GM12892 (cell line): ENCODE measurements at regions not wholly inside any gene's neighbourhood (a gene's known extent, or its start where the extent isn't known, plus 50 kb on each side); places are given as distances from the start of the nearest gene placed in this dataset.
"Not testable (repeated sequence)": the region's sequence is repeated elsewhere in the genome, so short reads cannot be mapped to it uniquely, and the experiment has no call there.

Experiments
- DNase-seq: peaks from one replicate; pipeline ENCODE4 v3.0.0; 2011; ENCODE audit not compliant: insufficient read length
- FAIRE-seq: peaks from 2 replicates; lab custom pipeline; 2011; peaks lifted over from hg19 to GRCh38; lab: Jason Lieb, UNC
- POLR2A ChIP-seq: IDR thresholded peaks from 2 replicates; pipeline ENCODE4 v1.6.1; 2011; ENCODE audit warnings: low read depth, low read length, control low read depth
- POLR2AphosphoS5 ChIP-seq: IDR thresholded peaks from 2 replicates; pipeline ENCODE4 v1.6.1; 2011; ENCODE audit warnings: low read depth, low read length, control low read depth
- TAF1 ChIP-seq: IDR thresholded peaks from 2 replicates; pipeline ENCODE4 v1.6.1; 2011; ENCODE audit warnings: low read depth, mild to moderate bottlenecking, control low read depth, low read length, borderline replicate concordance

GRCh38 chr6:834866-835265 lies 141.9 kb upstream of the EXOC2 start:
- DNase-seq = no peak
- FAIRE-seq = no peak
- no peak for TF ChIP-seq POLR2A
- TF ChIP-seq TAF1 = no peak
- no peak for TF ChIP-seq POLR2AphosphoS5

DNA sequence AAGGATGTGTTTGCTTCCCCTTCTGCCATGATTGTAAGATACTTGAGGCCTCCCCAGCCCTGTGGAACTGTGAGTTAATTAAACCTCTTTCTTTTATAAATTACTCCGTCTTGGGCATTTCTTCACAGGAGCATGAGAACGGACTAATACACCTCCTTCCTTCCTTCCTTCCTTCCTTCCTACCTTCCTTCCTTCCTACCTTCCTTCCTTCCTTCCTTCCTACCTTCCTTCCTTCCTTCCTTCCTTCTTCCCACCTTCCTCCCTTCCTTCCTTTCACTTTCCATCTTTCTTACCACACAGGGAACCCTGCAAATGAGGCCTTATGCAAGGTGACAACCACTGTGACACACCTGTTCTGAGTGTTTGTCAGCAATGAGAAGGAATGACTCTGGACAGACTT lies 141.3 kb upstream of the EXOC2 start:
- TF ChIP-seq POLR2AphosphoS5 = no peak
- no peak for TF ChIP-seq TAF1
- no peak for TF ChIP-seq POLR2A
- FAIRE-seq = peak; percentile 99
- DNase-seq = no peak

GRCh38 chr6:832804-833203 lies 139.9 kb upstream of the EXOC2 start:
- not testable (repeated sequence) for FAIRE-seq, DNase-seq

DNA sequence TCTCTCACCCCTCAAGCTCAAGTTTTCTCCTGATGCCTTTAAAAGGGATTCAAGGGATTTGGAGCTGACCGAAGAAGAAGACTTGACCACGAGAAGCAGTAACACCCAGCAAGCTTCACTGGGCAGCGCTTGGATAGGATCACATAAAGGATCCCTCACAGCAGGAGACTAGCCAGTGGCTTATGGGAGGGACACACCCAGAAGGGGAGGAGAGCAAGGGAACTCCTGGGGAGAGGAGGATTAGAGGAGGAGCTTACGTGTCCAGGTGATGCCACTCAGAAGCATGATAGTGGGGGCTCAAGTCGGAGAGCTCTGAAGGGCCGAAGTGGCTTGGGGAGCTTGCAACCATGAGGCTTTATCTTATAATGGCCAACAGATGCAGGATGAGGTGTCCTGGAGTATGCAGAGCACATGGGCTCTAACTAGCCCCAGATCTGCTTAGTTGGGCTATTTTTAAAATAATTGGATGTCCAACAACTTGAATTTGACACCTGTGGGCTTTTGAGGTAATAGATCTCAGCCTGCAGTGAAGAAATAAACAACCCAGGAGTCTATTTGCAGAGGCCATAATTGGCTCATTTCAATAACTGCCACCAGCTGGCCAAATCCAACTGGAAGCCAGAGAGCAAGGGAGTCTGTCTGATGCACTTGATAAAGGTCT lies 137.9 kb upstream of the EXOC2 start:
- no peak for TF ChIP-seq POLR2AphosphoS5
- no peak for TF ChIP-seq TAF1
- no peak for TF ChIP-seq POLR2A
- DNase-seq (no peak), FAIRE-seq (no peak)

GRCh38 chr6:829656-830055 lies 136.7 kb upstream of the EXOC2 start:
- no peak for DNase-seq
- no peak for TF ChIP-seq TAF1
- no peak for TF ChIP-seq POLR2AphosphoS5
- no peak for TF ChIP-seq POLR2A
- FAIRE-seq = no peak

DNA sequence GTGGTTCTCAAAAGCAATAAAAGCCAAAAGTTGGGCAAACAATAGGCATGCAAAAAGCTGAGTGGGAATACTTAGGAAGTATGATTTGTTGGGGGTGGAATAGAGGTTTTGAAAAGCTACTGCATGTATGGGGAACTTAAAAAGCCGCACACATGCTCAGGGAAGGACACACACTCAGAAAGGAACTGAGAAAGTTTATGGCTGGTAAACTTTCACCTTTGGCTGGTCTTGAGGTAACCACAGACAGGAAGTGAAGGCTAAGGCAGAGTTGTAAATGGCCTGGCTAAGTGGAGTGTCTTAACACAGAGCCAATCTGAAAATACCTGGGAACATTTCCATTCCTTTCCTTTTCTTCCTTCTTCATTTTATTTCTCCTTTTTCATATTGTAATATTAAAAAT lies 134.5 kb upstream of the EXOC2 start:
- FAIRE-seq = no peak
- TF ChIP-seq POLR2AphosphoS5 (no peak), TAF1 (no peak), POLR2A (no peak)
- no peak for DNase-seq

DNA sequence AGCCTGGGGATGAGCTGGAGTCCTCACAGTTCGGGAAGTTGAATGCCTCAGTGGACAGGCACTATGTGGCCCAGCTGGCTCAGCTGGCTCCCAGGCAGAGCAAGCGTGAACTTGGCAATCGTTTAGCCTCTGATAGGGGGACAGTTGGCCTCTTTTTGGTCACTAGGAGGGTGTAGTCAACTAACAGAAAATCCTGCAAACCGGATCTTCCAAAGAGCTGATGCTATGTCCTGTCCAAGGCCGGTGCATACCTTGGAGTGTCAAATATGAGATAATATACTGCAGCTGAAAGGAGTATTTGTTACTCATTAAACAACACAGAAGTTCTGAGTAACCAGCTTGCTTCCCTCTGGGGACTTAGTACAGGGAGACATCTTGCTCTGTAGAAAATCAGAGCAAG lies 126.2 kb upstream of the EXOC2 start:
- TF ChIP-seq TAF1 (no peak), POLR2A (no peak), POLR2AphosphoS5 (no peak)
- DNase-seq (no peak), FAIRE-seq (no peak)

DNA sequence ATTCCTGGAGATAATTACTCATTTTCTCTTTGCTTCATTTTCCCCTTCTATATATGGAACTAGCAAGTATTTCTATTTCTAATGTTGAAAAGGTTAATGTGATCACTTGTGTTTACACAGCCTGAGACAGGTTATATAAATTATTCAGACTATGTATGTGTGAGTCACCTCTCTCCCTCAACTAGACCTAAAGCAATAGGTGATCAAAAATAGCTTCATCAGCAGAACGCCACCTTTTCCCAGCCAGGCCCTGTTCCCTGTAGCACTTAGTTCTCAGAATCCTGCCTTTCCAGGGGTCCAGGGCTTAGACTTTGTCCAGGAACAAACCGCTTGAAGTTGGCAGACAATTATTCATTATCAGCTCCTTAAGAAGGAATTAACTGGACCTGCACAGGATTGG lies 125.3 kb upstream of the EXOC2 start:
- TF ChIP-seq POLR2AphosphoS5 (no peak), POLR2A (no peak), TAF1 (no peak)
- FAIRE-seq (no peak), DNase-seq (no peak)

DNA sequence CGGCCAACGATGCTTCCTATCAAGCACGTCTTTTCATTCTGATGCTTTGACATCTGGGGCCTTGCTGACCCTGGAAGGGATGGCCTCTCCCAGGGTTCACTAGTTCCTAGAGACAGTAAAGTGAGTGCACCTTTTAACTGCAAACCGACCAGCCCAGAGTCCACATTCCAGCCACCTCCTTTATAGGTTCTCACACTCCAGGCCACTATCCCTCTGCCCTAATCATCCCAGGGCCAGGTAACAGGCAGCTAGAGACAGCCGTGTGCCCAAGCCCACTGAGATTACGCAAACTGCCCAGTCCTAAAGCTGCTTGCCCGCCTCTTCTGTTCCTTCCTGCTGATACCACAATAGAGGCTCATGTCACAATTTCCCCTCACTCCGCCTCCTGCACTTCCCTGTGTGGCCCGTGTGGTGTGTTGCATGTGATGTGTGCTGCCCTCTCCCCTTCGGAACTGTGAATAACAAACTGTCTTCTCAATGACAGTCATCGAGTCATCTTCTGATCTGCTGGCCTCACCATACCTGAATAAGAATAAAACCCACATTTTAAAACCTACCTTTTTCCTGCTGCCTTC lies 123.7 kb upstream of the EXOC2 start:
- TF ChIP-seq POLR2A = no peak
- TF ChIP-seq TAF1 = no peak
- TF ChIP-seq POLR2AphosphoS5 = no peak
- FAIRE-seq (no peak), DNase-seq (no peak)

DNA sequence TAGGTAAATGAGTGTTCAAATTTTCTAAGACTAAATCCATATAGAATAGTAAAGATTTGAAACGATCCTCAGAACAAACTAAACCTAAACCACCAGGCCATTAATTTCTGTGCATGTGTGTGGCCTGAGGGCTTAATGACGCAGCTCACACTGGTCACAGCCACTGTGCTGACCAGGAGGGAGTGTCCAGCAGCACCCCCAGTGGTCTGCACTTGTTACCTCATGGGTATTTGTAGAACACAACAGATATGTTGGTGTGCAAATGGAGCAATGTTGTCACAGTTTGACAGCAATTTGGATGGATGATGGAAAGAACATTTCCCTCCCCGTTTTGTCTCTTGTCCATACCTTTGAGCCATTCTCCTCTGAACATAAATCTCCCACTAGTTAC lies 122.4 kb upstream of the EXOC2 start:
- DNase-seq = no peak
- FAIRE-seq = no peak
- TF ChIP-seq TAF1 = no peak
- TF ChIP-seq POLR2A = no peak
- no peak for TF ChIP-seq POLR2AphosphoS5

- no peak for FAIRE-seq
- DNase-seq = no peak
- TF ChIP-seq POLR2AphosphoS5 = no peak
- TF ChIP-seq POLR2A = no peak
- TF ChIP-seq TAF1 = no peak
Observed at GRCh38 chr6:814378-815347, 121.7 kb upstream of the EXOC2 start.

GRCh38 chr6:811831-812230 lies 118.9 kb upstream of the EXOC2 start:
- DNase-seq (no peak), FAIRE-seq (no peak)

More at GRCh38 chr6:811831-812230, 118.9 kb upstream of the EXOC2 start:
- TF ChIP-seq TAF1 (no peak), POLR2A (no peak), POLR2AphosphoS5 (no peak)
